Hindlimb muscle (tissue), 1 donor: ENCODE measurements at regions not wholly inside any gene's neighbourhood (a gene's known extent, or its start where the extent isn't known, plus 50 kb on each side); places are given as distances from the start of the nearest gene placed in this dataset.
A peak's percentile ranks its signal among the peaks of the same experiment; 100 is the strongest.
"Not testable (repeated sequence)": the region's sequence is repeated elsewhere in the genome, so short reads cannot be mapped to it uniquely, and the experiment has no call there.

Experiments
- DNase-seq: peaks from one replicate; pipeline ENCODE4 v3.0.0-alpha.2; 2013

DNA sequence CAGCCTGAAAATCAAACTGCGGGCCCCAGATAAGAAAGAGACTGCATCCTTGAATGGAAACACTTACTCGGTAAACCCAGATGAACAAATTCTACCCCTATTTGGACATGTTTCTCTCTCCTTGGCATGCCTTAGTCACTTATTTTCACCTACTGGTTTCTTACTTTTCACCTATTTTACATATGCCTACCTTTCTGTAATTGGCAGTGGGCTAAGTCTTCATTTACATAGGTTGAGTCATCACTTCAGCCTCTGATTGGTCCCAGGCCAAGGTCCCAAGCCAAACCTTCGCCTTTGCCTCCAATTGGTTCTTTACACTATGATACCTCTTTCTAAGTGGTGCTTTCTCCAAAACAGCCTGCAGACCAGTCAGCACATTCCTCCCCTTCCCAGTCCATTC lies 111.3 kb downstream of the DYRK2 start:
- no peak for DNase-seq

DNA sequence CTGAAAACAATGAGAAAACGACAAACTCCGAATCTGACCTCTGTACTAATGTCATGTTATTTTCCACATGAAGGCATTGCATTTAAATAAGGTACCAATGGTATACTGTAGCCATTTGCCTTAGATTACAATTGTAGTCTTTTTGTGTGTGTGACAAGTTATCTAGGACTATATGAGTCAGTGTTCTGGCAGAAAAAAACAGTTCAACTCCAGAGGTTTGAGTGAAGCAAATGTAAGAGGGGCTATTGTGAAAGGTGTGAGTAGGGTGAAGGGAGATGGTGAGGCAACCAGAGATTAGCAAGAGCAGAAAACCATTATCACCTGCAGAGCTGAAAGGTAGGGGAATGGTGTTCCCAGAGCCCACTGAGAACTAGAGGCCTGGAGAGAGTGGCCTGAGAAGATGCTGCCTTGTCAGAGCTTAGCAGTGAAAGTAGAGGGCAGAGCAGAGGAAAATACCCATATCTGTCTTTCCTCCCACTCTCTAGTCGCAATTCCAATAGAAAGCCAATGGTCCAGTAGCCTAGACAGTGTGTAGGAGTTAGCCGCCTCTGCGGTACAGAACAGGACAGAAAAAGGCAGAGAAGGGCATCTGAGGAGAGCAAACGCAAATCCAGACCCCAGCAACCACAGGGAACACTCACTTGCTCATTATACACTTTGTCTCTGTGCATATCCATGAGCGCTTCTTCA lies 112.2 kb downstream of the DYRK2 start:
- no peak for DNase-seq

DNA sequence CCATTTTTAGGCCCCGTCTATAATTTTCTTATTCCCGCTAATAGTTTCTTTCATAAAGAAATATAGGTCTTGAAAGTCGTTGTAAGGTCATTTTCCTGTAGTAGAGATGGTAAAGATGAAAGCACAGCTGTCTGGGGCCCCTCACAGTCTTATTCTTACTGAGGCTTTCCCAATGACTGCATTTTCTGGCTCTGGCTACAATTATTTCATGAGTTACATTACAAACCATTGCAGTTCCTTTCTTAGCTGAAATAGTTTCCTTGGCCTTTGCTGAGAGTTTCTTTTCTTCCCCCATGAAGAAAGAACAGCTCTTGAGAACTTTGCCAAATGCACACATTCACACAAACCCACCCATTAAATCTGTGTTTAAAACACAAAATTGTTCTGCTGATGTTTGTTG lies 113.0 kb downstream of the DYRK2 start:
- DNase-seq: peak; percentile 19

DNA sequence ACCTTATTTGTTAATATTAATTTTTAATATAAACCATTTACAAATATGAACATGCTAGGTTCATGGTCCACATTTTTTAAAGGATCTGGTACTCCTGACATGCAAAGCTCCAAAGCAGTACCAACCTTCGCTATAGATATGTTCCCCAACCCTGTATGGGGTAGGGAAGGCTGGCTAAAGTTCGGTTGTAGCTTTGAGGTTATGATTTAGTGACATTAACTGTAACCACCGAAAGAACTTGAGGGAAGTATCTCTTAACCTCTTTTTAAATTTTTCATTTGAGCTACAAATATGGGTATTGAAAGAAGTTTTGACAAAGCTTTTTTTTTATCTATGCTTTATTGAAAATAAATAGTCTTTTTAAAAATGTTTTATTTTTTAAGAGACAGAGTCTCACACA lies 115.5 kb downstream of the DYRK2 start:
- no peak for DNase-seq

DNA sequence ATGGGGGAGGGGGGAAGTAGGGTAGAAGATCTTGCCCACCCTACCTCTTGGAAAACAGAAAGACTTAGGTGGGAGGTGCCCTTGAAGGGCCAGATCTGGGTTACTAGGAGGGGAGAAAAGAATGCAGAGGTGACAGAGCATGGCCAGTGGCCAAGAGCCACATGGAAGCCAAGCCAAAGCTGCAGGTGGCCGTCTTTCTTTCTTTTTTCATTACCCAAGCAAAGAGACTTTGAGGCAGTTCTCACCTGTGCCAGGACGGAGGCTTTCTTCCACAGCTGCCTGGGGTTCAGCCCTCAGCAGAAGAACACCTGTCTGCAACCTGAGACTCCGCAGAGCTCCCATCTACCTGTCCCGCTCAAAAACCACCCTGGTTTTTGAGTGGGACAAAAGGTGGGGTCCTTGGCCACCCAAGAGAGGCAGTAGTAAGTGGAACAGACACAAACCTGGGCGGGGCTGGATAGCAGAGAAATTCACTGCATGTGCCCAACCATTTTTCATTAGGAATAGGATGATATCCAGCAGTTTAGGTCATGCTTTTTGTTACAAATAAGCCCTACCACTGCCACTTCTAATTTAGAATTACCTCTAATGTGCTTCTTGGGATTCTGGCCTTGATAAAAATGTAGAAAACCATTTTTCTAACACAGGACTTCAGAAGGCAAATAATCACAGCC lies 116.5 kb downstream of the DYRK2 start:
- no peak for DNase-seq

DNA sequence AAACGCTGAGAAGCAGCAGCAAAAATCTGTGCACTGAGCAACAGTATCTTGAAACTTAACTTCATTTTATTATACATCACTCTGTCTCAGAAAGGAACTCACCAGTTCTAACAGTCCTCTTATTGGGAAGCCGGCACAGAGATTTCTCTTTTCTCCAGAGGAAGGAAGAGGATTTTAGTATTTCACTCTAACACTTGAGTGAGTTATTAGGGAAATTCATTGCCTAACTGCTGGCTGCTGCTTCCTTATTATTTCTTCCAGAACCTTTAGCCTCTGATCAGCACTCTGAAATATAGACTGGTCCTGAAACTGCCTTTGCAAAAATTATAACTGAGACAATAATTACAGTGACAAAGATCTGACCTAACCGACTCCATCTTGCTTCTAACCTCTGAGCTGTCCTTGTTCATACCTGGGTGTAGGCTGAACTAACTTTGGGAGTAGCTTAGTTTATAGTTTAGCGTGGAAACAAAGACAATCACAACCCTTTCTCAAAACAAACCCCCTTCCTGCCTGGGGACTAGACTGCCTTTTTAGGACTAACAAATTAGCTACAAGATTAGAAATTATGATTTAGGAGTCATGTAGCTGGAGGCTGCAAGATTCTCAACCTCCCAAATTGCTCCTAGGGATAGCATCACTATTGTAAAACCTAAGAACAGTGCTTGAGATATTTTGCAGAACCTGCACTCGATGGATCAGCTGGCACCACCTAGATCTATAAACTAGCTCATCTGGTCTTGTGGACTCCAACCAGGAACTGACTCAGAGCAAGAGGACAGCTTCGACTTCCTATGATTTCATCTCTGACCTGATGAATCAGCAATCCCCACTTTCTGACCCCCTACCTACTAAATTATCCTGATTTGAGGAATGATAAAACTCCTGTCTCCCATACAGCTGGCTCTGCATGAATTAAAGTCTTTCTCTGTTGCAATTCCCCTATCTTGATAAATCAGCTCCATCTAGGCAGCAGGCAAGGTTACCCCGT lies 117.5 kb downstream of the DYRK2 start:
- DNase-seq: no peak

DNA sequence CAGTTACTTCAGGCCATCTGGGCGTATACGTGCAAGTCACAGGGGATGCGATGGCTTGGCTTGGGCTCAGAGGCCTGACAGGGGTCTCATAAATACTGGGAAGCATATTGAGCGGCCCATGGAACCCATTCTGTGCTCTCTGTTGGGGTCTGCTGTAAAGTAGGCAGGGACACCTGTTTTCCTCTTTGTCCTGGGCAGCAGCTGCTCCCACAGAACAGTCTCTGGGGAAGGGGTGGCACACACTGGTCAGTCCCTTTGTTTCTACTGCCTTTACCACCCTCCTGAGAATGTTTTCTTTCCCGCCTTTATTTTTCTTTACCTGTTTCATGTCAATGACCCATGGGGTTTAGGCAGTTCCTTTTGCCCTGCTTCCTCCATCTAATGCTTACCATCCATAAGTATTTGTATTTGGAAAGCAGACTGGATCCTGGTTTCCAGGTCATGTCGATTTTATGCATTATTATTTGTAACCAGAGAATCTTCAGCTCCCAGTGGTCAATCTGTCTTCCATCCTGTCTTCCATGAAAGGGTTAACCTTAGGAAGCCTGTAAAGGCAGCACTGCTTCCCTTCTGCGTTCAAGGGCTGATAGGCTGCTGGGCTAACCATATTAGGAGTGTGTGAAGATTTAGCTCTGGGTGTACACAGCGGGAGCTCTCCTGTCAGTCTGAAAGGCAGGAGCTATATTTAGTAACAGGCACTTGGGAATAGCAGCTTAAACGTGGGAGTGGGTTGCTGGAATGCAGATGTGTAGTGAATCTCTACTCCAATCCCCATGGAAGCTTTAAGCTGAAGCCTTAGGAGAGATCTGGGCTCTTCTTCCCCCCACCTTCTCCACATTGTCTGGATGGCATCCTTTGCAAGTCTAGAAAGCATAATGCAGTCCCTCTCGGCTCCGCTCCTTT lies 124.0 kb downstream of the DYRK2 start:
- no peak for DNase-seq

DNA sequence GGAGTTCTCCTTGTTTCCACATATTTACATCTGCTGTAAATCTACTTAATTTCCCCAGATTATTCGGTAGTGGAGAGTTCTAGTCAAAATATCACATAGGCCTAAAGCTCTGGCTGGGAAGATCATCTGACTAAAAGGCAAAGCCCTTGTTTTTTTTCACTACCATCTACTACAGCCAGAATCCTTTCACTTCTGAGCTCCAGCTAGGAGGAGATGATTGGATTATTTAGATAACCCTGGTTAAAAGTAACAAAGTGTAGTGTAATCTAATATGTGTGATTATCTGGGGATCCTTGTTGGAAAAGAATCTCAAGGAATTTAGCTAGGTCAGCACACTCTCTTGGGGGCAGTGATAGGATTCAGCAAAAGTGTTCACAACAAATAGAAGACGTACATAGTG lies 125.4 kb downstream of the DYRK2 start:
- no peak for DNase-seq

DNA sequence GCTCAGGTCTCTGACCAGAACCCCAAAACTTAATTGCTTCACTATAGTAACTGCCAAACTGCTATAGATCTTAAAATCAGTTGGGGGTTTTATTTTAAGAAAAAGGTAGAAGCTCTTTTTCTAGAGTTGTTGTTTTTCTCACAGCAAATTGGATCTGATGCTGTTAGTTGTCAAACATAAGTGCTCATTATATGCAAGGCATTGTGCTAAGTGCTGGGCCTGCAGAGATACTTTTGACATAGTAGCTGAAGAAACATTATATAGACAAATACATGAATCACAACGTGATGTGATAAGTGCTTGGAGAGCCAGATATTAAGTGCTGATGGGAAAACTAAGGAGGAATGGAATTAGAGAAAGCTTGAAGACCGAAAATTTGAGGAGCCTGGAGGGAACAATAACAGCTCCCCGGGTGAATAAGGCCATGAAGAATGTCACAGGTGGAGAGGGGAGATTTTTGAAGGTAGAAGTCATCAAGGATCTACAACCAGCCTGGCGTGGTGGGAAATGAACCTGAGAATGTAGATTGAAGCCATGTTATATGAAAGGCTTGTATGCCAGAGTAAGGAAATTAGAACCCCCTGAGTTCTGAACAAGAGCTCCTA lies 126.5 kb downstream of the DYRK2 start:
- no peak for DNase-seq

DNA sequence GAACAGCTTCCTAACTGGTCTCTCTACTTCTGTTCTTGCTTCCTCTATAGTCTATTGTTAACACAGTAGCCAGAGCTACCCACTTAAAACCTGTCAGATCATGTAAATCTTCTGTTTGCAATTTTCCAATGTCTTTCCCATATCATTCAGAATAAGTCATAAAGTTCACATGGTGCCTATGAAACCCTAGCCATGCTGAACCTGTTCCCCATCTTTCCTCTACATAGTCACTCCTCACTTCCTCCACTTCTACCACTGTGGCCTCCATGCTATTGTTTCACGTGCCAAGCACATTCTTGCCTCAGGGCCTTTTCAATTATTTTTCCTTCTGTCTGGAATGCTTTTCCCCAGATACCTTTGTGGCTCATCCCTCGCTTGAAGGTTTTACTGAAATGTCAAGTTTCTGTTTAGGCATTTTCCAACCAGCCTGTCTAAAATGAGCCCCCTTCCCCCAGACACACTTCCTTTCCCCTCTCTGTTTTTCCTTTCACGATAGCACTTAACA lies 132.1 kb downstream of the DYRK2 start:
- no peak for DNase-seq

DNA sequence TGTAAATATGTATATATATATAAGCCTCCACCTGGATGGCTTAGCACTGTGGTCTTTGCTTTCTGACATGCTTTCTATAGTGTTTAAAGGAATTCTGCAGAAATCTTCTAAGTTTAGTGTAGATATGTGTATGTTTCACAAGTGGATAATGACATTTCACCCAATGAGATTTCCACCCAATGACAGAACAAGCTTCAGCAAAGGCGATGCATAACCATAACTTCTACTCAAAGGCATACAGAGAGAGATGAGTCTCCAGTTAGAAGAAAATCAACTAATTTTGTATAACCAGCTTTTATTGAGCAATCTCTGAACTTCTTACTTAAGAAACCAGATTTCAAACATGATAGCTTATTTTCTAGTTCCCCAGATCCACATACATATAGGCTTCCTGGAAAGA lies 134.0 kb downstream of the DYRK2 start:
- no peak for DNase-seq

DNA sequence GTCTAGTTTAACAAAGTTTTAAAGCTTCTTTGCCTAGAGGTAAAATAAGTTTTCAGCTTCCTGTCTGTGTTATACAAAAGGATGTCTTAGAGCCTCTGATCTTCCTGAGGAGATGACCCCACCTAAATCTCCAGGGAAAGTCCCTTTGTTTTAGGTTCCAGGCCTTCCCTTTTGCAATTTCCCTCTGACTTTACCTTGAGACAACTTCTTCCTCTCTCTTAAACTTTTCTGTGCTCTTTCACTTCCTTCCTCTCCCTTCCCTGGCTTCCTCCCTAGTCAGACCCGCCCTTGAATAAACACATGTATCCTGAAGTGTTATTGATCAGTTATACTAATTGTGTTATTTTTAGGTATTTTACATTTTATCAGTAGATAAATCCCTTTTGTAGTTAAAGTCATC lies 134.8 kb downstream of the DYRK2 start:
- no peak for DNase-seq

DNA sequence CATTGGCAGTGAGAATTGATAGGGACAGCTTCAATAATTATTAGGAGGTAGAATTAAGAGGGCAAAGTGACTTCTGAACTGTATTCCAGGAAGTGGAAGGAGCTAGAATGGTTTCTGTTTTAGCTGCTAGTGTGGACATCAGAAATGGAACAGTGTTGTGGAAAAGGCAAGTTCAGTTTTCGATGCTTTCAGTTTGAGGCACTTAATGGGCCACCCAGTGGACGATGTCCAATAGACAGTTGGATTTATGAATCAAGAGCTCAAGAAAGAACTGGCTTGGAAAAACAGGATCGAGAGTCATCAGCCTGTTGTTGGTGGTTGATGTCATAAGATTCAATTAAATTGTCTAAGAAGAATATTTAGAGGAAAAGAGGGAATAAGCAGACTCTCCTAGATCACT lies 136.3 kb downstream of the DYRK2 start:
- no peak for DNase-seq

DNA sequence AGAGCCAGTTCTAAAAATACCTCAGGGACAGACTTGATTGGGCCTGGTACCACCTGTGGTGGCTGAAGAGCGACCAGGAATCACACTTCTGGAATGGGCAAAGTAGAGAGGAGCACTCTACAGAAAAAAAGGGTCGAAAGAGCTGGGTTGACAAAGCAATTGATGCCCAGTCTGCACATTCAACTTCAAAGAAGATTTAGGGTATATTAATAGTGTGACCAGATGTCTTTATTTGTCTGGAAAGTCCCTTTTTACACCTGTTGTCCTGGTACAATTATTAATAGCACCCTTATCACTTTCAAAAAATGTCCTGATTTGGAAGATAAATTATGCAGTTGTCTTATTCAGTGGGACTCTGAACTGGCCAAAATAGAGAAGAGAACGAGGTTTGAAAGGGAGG lies 137.5 kb downstream of the DYRK2 start:
- DNase-seq: no peak

DNA sequence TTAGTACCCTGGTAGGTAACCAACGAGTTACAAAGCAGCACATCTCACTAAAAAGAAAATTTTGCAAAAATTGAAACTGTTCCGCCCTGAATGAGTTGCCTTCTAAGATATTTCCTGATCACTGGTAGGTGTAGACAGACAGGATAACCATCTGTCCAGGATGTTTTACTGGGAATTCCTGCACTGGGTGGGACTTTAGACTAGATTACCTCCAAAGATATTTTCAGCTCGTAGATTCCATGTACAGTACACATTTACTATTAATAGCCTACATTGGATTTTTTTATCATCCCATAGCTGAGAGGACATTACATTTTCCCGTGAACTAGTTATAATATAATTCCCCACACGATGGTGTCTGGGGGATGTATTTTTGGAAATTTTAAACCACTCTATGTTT lies 139.6 kb downstream of the DYRK2 start:
- no peak for DNase-seq

DNA sequence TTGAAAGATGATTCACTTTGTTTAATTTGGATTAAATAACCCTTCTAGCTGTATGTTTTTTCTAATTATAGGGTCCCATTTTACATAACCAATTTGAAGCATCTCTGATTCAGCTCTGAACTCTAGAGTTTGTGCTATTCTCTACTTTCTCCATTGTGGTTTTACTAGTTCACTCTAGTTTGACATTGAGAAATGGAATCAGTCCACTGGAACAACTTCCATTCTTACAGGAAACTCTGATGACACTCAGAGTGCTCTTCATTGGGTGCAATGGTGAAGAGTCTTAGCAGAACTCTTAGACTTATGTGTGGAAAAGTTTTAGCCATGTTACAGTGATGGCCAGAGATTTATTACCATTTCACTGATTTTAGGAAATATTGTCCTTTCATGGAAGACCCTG lies 140.7 kb downstream of the DYRK2 start:
- no peak for DNase-seq

DNA sequence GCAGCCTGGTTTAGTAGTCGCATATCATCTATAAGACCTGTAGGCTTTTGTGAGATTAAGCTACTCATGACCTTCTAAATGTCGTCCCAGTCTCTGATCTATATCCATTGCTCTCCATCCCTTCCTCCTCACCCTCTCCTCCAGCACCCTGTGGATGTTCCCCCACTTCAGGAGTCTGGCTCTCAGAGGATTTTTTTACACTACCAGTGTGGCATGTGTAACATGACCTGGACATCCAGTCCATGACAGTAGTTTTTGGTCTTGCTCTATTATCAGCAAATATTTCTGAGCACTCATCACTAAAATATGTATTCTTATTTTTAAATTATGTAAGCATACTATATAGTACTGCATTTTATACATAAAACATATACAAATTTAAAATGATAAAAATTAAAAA lies 142.1 kb downstream of the DYRK2 start:
- no peak for DNase-seq

DNA sequence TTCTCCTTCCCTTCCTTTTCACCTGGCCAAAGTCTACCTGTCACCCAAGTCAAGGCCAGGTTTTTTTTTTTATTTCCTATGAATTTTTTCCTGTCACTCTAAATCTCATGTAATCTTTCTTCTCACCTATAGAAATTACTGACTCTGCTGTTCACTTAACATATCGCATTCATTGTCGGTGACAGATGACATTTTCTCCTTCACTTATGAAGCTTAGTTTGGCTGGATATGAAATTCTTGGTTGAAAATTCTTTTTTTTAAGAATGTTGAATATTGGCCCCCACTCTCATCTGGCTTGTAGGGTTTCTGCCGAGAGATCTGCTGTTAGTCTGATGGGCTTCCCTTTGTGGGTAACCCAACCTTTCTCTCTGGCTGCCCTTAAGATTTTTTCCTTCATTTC lies 142.8 kb downstream of the DYRK2 start:
- DNase-seq: not testable (repeated sequence)

DNA sequence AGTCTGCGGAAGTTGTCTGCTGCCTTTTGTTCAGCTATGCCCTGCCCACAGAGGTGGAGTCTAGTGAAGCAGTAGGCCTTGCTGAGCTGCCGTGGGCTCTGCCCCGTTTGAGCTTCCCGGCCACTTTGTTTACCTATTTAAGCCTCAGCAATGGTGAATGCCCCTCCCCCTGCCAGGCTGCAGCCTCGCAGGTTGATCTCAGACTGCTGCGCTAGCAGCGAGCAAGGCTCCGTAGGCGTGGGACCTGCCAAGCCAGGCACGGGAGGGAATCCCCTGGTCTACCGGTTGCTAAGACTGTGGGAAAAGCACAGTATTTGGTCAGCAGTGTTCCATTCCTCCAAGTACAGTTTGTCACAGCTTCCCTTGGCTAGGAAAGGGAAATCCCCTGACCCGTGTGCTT lies 143.6 kb downstream of the DYRK2 start:
- DNase-seq: no peak

DNA sequence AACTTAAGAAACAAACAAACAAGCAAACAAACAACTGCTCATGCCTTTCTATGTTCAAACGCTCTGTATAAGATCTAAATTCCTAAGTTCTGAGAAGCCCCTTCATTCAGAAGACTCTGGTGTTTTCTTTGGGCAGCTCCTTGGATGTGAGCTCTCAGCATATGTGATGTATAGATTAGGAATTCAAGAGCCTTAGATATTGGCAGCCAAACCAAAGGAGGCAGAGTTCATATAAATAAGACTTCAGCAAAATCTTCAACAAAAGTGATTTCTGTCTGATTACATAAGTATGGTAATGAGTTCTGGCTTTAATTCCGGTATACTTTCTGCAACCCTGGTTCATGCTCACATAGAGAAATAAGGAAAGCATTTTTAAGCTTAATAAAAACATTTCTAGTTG lies 145.6 kb downstream of the DYRK2 start:
- DNase-seq: no peak

DNA sequence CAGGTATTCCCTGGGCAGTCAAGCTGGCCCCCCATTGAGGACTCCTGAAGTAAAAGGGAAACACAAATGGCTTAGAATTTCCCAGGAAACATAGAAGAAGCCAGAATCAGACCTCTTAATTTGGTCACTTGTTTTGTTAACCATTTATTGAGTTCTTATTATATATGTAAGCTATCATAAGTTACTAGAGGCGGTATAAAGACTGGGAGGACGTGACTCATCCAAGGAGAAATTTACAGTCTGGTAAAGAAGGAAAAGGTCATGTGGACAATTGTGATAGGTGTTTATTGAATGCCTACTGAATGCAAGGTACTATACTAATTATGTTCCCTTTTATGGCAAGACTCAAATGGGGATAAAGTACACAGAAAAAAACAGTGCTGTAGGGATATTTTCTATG lies 146.7 kb downstream of the DYRK2 start:
- no peak for DNase-seq
